ENCODE measurements at regions not wholly inside any gene's neighbourhood (a gene's known extent, or its start where the extent isn't known, plus 50 kb on each side); places are given as distances from the start of the nearest gene placed in this dataset.

DNA sequence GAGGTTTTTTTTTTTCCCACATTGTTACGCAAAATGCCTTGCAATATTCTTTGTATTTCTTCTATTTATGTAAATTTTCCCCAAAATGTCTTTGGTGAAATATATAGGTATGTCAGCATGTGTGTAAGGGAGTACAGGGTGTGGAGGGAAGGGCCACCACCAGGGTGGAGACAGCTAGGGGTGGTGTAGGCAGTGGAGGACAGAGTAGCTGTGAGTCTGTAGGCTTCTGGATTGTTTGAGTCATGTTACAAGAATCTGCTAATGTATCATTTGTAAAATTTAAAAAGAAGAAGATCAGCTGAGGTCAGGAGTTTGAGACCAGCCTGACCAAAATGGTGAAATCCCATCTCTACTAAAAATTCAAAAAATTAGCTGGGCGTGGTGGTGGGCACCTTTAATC is 175.5 kb downstream of the NXNL2 start:
- TF ChIP-seq RAD21 (IDR thresholded peaks at IDR 0.05; ENCODE audit: low read depth), result no peak
- TF ChIP-seq, protein P1, sequence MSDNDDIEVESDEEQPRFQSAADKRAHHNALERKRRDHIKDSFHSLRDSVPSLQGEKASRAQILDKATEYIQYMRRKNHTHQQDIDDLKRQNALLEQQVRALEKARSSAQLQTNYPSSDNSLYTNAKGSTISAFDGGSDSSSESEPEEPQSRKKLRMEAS (IDR thresholded peaks at IDR 0.05), result no peak

DNA sequence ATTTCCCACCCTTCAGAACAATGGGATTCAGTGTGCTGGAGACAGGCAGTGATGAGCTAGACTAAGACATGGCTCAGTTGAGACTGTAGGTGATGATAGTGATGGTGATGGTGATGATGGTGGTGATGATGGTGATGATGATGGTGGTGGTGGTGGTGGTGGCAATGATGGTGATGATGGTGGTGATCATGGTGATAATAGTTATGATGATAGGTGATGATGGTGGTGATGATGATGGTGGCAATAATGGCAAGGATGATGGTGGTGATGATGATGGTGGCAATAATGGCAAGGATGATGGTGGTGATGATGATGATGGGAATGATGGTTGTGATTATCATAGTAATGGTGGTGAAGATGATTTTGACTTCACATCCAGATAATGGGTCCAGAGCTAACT is 176.7 kb downstream of the NXNL2 start:
- no peak for TF ChIP-seq EP300 (IDR thresholded peaks at IDR 0.05; ENCODE audit: borderline replicate concordance)
- no peak for TF ChIP-seq CREB1 (IDR thresholded peaks at IDR 0.05; ENCODE audit: low read depth)
- TF ChIP-seq YY1 (IDR thresholded peaks at IDR 0.05; ENCODE audit: low read depth), result no peak
- no peak for TF ChIP-seq TEAD4 (IDR thresholded peaks at IDR 0.05)

DNA sequence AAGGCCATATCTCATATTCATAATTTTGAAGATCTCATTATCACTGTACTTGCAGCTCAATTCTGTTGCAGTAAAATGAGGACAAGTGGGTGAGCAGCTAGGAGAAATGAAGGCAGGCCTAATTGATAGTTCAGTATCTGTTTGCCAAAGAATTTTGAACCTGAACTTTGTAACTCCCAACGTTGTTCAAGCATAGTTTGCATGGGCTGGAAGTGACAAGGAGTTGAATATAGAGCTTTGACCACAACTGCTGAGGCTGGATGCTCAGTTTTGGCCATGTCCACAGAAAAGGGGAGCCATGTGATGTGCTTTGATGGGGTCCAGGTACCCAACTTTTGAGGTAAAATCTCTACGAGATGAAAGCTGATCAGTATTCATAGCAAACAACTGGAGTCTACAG is 177.5 kb downstream of the NXNL2 start:
- TF ChIP-seq FOXM1 (IDR thresholded peaks at IDR 0.05; ENCODE audit: borderline replicate concordance, low read depth), result no peak
- TF ChIP-seq EP300 (IDR thresholded peaks at IDR 0.05; ENCODE audit: borderline replicate concordance), result no peak
- TF ChIP-seq CEBPB (IDR thresholded peaks at IDR 0.05), result no peak
- TF ChIP-seq EGR1 (IDR thresholded peaks at IDR 0.05), result no peak
- TF ChIP-seq, protein P1 (IDR thresholded peaks at IDR 0.05), result no peak
- no peak for TF ChIP-seq TAF1 (IDR thresholded peaks at IDR 0.05; ENCODE audit: low read depth)
- no peak for TF ChIP-seq CREB1 (IDR thresholded peaks at IDR 0.05; ENCODE audit: low read depth)
- TF ChIP-seq NFIC (IDR thresholded peaks at IDR 0.05), result no peak
- no peak for TF ChIP-seq TCF12 (IDR thresholded peaks at IDR 0.05; ENCODE audit: low read depth)
- no peak for TF ChIP-seq RAD21 (IDR thresholded peaks at IDR 0.05; ENCODE audit: low read depth)
- TF ChIP-seq, protein P2, sequence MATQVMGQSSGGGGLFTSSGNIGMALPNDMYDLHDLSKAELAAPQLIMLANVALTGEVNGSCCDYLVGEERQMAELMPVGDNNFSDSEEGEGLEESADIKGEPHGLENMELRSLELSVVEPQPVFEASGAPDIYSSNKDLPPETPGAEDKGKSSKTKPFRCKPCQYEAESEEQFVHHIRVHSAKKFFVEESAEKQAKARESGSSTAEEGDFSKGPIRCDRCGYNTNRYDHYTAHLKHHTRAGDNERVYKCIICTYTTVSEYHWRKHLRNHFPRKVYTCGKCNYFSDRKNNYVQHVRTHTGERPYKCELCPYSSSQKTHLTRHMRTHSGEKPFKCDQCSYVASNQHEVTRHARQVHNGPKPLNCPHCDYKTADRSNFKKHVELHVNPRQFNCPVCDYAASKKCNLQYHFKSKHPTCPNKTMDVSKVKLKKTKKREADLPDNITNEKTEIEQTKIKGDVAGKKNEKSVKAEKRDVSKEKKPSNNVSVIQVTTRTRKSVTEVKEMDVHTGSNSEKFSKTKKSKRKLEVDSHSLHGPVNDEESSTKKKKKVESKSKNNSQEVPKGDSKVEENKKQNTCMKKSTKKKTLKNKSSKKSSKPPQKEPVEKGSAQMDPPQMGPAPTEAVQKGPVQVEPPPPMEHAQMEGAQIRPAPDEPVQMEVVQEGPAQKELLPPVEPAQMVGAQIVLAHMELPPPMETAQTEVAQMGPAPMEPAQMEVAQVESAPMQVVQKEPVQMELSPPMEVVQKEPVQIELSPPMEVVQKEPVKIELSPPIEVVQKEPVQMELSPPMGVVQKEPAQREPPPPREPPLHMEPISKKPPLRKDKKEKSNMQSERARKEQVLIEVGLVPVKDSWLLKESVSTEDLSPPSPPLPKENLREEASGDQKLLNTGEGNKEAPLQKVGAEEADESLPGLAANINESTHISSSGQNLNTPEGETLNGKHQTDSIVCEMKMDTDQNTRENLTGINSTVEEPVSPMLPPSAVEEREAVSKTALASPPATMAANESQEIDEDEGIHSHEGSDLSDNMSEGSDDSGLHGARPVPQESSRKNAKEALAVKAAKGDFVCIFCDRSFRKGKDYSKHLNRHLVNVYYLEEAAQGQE (IDR thresholded peaks at IDR 0.05; ENCODE audit: low read depth), result no peak
- no peak for TF ChIP-seq TEAD4 (IDR thresholded peaks at IDR 0.05)
- TF ChIP-seq YY1 (IDR thresholded peaks at IDR 0.05; ENCODE audit: low read depth), result no peak
- TF ChIP-seq, protein P3, sequence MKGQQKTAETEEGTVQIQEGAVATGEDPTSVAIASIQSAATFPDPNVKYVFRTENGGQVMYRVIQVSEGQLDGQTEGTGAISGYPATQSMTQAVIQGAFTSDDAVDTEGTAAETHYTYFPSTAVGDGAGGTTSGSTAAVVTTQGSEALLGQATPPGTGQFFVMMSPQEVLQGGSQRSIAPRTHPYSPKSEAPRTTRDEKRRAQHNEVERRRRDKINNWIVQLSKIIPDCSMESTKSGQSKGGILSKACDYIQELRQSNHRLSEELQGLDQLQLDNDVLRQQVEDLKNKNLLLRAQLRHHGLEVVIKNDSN (IDR thresholded peaks at IDR 0.05), result no peak
- TF ChIP-seq ZBTB7A (IDR thresholded peaks at IDR 0.05; ENCODE audit: low read depth), result no peak

DNA sequence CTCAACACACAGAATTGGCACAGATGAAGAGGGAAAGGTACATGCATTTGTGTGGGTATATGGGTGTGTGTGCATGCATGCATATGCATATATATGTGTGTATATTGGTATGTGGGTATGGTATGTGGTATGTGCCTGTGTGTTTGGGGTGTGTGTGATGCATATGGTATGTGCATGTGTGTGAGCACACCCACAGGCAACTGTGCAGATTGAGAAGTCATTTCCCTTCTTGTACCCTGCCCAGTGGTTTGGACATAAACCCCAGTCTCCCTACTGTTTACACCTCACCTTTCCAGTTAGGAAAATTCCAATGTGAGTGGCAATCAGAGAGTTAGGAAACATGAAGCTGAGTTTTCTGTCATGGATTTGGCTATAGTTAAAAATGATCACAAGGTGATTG is 178.0 kb downstream of the NXNL2 start:
- TF ChIP-seq NFIC (IDR thresholded peaks at IDR 0.05) (no peak), EP300 (IDR thresholded peaks at IDR 0.05; ENCODE audit: borderline replicate concordance) (no peak), FOXM1 (IDR thresholded peaks at IDR 0.05; ENCODE audit: borderline replicate concordance, low read depth) (no peak), EGR1 (IDR thresholded peaks at IDR 0.05) (no peak)
- TF ChIP-seq, protein P2 (IDR thresholded peaks at IDR 0.05; ENCODE audit: low read depth), result no peak
- TF ChIP-seq, protein P1 (IDR thresholded peaks at IDR 0.05), result no peak

DNA sequence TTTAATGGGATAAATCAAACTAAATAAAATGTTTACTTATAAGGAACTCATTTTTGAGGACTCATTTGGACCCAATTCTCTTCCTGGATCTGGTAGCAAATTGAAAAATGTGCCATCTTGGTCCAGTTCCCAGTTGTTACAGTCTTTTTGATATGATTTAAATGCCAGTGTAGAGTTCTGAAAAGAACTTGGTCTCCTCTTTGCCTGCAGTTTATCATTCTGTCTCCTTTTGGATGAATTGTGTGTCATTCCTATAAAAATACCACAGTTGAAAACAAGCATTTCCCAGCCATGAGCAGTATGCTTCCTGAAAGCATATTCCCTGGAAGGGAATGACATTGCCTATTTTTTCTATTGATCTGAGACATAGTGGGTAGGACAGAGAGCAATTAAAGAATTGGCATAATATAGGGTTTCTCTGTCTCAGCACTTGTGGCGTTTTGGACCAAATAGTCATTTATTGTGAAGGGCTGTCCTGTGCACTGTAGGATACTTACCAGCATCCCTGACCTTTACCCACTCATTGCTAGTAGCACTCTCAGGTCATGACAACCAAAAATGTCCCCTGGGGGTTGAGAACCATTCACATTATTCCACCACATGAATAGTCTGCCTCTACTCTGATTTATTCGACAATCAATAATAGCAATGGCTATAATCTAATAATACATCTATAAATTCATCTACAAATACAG is 181.8 kb downstream of the NXNL2 start:
- TF ChIP-seq, protein P2 (IDR thresholded peaks at IDR 0.05; ENCODE audit: low read depth), result no peak
- TF ChIP-seq, protein P1 (IDR thresholded peaks at IDR 0.05), result no peak
- no peak for TF ChIP-seq TCF12 (IDR thresholded peaks at IDR 0.05; ENCODE audit: low read depth)
- no peak for TF ChIP-seq NFIC (IDR thresholded peaks at IDR 0.05)
- no peak for TF ChIP-seq RAD21 (IDR thresholded peaks at IDR 0.05; ENCODE audit: low read depth)
- TF ChIP-seq ZBTB7A (IDR thresholded peaks at IDR 0.05; ENCODE audit: low read depth), result no peak
- TF ChIP-seq EP300 (IDR thresholded peaks at IDR 0.05; ENCODE audit: borderline replicate concordance), result no peak
- TF ChIP-seq CEBPB (IDR thresholded peaks at IDR 0.05), result no peak
- no peak for TF ChIP-seq EGR1 (IDR thresholded peaks at IDR 0.05)
- TF ChIP-seq YY1 (IDR thresholded peaks at IDR 0.05; ENCODE audit: low read depth), result no peak
- TF ChIP-seq CREB1 (IDR thresholded peaks at IDR 0.05; ENCODE audit: low read depth), result no peak
- TF ChIP-seq FOXM1 (IDR thresholded peaks at IDR 0.05; ENCODE audit: borderline replicate concordance, low read depth), result no peak
- no peak for TF ChIP-seq TAF1 (IDR thresholded peaks at IDR 0.05; ENCODE audit: low read depth)
- TF ChIP-seq, protein P3 (IDR thresholded peaks at IDR 0.05), result no peak
- TF ChIP-seq TEAD4 (IDR thresholded peaks at IDR 0.05), result no peak
